GM19463 (cell line): ENCODE measurements at regions not wholly inside any gene's neighbourhood (a gene's known extent, or its start where the extent isn't known, plus 50 kb on each side); places are given as distances from the start of the nearest gene placed in this dataset.

ENCODE experiments used
- ATAC-seq: cut with Tn5 transposase; IDR thresholded peaks from one replicate; pipeline ENCODE4 v1.9.1; 2021; ENCODE audit warnings: mild to moderate bottlenecking, moderate library complexity; ENCODE audit not compliant: unreplicated experiment

DNA sequence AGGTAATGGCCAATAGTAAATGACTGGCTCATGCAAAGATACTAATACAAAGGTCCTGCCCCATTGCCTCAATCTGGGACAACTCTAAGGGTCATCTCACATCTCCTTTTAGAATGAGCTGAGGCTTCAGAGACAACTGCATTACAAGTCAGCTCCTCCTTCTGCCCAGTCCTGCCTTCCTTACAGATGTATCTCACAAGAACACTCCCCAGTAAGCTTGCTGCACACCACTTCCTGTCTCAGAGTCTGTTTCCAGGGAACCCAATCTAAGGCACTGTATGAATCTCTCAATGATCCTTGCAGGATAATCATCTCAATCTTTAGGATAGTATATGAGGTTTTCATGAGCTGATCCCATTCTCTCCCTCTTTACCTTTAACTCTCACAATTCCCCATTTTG is 57.8 kb upstream of the ZDHHC17 start:
- ATAC-seq, result no peak

DNA sequence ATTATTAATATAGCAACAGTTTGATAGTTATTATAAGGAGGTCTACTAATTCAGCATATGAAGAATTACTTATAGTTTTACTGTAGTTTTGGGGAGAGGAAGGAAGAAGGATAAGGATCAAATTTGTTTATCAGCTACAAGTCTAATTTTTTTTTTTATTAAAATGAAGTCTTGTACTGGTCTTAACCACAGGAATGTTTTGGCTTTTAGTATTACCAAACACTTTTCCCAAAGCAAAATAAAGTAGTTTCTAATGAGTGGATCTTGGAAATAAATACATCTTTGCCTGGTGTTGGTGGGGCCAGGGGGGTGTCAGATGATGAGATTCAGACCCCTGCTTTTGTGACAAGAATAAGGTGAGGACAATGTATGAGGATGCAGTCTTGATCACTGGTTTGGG is 57.2 kb upstream of the ZDHHC17 start:
- no peak for ATAC-seq

DNA sequence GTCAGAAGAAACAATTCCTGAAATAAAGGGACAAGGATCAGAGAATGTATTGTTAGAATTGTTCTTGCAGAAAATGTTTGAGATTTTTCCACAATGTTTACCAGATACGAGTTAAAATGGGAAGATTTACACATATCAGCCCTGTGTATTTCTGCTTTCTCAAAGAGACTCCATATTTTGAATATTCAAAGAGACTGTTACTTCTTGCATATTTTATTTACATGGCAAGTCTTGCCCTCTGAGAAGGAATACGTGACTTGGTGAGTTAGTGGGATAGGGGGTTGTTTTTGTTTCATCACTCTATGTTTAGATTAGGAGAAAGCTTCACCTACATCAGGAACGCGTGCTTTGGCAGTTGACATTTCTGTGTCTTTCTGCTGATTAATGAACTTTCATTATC is 56.1 kb upstream of the ZDHHC17 start:
- no peak for ATAC-seq

DNA sequence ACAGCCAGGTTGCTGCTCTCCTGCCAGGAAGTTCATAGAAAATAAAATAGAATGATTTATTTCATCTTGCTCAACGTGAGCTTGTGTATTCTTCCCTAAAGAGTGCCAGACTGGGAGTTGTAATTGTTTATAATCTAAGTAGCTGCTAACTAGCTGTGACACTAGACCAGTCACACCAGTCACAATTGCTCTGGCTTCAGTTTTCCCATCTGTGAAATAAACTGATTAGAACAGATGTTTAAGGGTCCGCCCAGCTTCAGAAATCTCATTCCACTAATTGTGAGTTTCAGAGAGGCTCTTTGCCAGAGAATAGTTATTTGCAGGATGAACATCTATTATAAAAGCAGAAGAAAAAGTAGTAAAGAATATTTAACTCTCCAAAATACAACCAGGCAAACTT is 55.6 kb upstream of the ZDHHC17 start:
- no peak for ATAC-seq

DNA sequence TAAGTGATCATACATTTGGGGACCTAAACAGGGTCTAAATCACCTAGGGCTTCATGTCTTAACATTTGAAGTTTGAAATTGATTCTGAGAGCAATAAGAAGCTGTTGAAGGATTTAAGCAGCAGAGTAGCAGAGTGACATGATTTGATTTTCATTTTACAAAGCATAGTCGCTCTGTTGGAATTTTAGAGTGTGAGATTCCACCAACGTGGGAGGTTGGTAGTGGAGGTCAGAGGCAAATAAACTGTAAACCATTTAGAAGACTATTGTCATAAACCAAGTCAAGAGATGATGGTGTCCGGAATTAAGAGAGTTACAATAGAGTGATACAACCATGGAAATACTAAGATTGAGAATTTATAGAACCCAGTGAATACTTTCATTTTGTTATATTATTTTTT is 52.7 kb upstream of the ZDHHC17 start:
- no peak for ATAC-seq

DNA sequence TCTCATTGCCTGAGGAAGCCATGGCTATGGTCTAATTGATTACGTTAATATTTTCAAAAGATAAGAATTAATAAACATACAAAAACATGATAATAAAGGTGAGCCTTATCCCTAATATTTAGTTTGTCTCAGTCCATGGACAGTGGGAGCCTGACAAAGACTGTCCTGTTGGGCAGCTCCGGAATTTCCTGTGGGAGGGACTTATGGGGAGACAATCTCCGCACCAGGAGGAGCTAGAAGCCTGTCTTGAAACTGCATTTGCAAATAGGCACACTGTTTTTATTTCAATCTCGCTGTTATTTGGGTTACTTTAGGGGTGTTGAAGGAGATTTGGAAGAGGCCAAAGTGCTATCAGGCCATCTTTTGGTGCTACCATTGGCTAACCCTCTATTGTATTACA is 50.8 kb upstream of the ZDHHC17 start:
- no peak for ATAC-seq

DNA sequence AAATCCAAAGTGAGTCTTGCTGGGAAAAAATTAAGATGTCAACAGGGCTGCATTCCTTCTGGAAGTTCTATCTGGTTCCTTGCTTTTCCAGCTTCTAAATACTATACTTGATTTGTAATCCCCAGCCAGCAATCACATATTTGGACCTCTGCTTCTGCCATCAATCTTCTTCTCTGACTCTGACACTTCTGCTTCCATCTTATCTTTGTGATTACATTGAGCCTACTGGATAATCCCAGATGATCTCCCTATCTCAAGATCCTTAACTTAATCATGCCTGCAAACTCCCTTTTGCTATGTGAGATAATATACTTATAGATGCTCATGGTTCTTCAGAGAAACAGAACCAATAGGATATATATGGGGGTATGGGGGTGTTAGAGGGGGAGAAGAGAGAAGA is 49.9 kb upstream of the ZDHHC17 start:
- ATAC-seq, result no peak
